MCF 10A (cell line): ENCODE measurements at regions not wholly inside any gene's neighbourhood (a gene's known extent, or its start where the extent isn't known, plus 50 kb on each side); places are given as distances from the start of the nearest gene placed in this dataset.

Experiments used
- BruUV-seq: library from RNA; stranded (reverse); fragments of 400-500 nt; replicated peaks from 2 replicates; lab custom pipeline; 2021; lab: Mats Ljungman, UMichigan
- CTCF ChIA-PET: fragments of 300-600 bp; sonication (Branson Sonifier 250); formaldehyde crosslinking; extraction: SDS; loops from one replicate; lab custom pipeline; 2021; ENCODE audit warnings: antibody characterized with exemption, inconsistent platforms; lab: Yijun Ruan, JAX
- POLR2A ChIA-PET: fragments of 300-600, 350-650 bp; sonication (Branson Sonifier 250); formaldehyde crosslinking; extraction: SDS; loops from one replicate; lab custom pipeline; 2020; ENCODE audit warnings: antibody characterized with exemption, inconsistent platforms; lab: Yijun Ruan, JAX
- DNase-seq: peaks from one replicate; pipeline ENCODE4 v3.0.0-alpha.2; 2018; ENCODE audit not compliant: unreplicated experiment
- H3K27ac Mint-ChIP-seq: one replicate; pipeline ENCODE4 v1.8.0; 2022; ENCODE audit warnings: mild to moderate bottlenecking, low read depth, mixed read lengths; ENCODE audit not compliant: unreplicated experiment
- H3K27me3 Mint-ChIP-seq: one replicate; pipeline ENCODE4 v1.8.0; 2022; ENCODE audit warnings: mixed read lengths; ENCODE audit not compliant: insufficient read depth, unreplicated experiment
- H3K36me3 Mint-ChIP-seq: one replicate; pipeline ENCODE4 v1.8.0; 2022; ENCODE audit warnings: mild to moderate bottlenecking, moderate library complexity, mixed read lengths; ENCODE audit not compliant: insufficient read depth, unreplicated experiment
- H3K4me1 Mint-ChIP-seq: one replicate; pipeline ENCODE4 v1.8.0; 2022; ENCODE audit warnings: mixed read lengths; ENCODE audit not compliant: insufficient read depth, unreplicated experiment
- H3K4me3 Mint-ChIP-seq: one replicate; pipeline ENCODE4 v1.8.0; 2022; ENCODE audit warnings: mild to moderate bottlenecking, moderate library complexity, mixed read lengths; ENCODE audit not compliant: unreplicated experiment
- H3K9me3 Mint-ChIP-seq: one replicate; pipeline ENCODE4 v1.8.0; 2022; ENCODE audit warnings: mixed read lengths; ENCODE audit not compliant: unreplicated experiment
- CTCF ChIP-seq: fragments of 200-600 bp; IDR thresholded peaks from one replicate; pipeline ENCODE4 v1.8.0; 2022; ENCODE audit warnings: antibody characterized with exemption, mild to moderate bottlenecking; ENCODE audit not compliant: unreplicated experiment
- intact Hi-C: fragments of 100-400 bp; cut with micrococcal nuclease; formaldehyde crosslinking; loops from 2 replicates; pipeline ENCODE4 v1.14.1; 2022

- TF ChIP-seq CTCF = no peak
- DNase-seq = no peak
- no peaks in the 10 kb centered on the region for H3K36me3 Mint-ChIP-seq
- H3K4me3 Mint-ChIP-seq = no peak overlapping the region
- no peak overlapping the region for H3K27ac Mint-ChIP-seq
- intact Hi-C loops = no loop called here
- ChIA-PET CTCF (no interaction called here), POLR2A (no interaction called here)
- no TSS peak for BruUV-seq
- H3K27me3 Mint-ChIP-seq = no peaks in the 10 kb centered on the region
- peaks cover 17% of the 10 kb centered on the region for H3K9me3 Mint-ChIP-seq
- no peaks in the 10 kb centered on the region for H3K4me1 Mint-ChIP-seq
These were observed 102.9 kb downstream of the LRRN1 start for GRCh38 chr3:3902161-3902560.

- Mint-ChIP-seq H3K4me1 (no peaks in the 10 kb centered on the region), H3K9me3 (peaks cover 3% of the 10 kb centered on the region), H3K36me3 (no peaks in the 10 kb centered on the region), H3K4me3 (no peak overlapping the region), H3K27ac (no peak overlapping the region), H3K27me3 (no peaks in the 10 kb centered on the region)
- BruUV-seq = no TSS peak
- intact Hi-C loops = no loop called here
- CTCF ChIA-PET = no interaction called here
- POLR2A ChIA-PET = no interaction called here
- no peak for DNase-seq
- TF ChIP-seq CTCF = no peak
These were observed 106.9 kb downstream of the LRRN1 start for GRCh38 chr3:3906171-3906570.

DNA sequence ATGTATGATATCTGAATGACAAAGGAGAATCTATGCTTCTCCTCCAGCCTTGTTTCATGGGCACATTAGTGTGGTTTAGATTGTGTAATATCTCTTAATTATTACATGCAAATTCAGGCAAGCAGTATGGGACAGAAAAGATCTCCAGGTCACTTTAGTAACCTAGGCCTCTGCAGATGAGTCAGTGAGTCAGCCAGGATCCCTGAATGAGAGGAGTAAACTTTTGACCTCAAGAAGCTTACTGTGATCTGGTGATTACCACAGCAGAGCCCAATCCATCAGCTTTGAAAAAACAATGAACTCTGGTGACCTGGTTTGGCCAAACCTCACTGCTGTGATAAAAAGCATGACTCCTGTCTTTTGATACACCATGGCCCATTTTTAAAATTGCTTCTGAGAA is 107.8 kb downstream of the LRRN1 start:
- Mint-ChIP-seq H3K27ac (no peak overlapping the region), H3K4me1 (no peaks in the 10 kb centered on the region), H3K9me3 (no peaks in the 10 kb centered on the region), H3K4me3 (no peak overlapping the region), H3K36me3 (no peaks in the 10 kb centered on the region), H3K27me3 (no peaks in the 10 kb centered on the region)
- POLR2A ChIA-PET = no interaction called here
- intact Hi-C loops = no loop called here
- CTCF ChIA-PET = interaction anchor here (0.5 kb wide), 1 partner anchor 574 kb away, joined by 3 read pairs; no protein-coding TSS in a partner anchor
- DNase-seq = peak; percentile 9
- no TSS peak for BruUV-seq
- no peak for TF ChIP-seq CTCF

GRCh38 chr3:3918763-3919162 is 119.5 kb downstream of the LRRN1 start:
- Mint-ChIP-seq H3K9me3 (peaks cover 8% of the 10 kb centered on the region), H3K4me3 (no peak overlapping the region), H3K4me1 (no peaks in the 10 kb centered on the region), H3K27me3 (no peaks in the 10 kb centered on the region), H3K36me3 (no peaks in the 10 kb centered on the region), H3K27ac (no peak overlapping the region)
- intact Hi-C loops = no loop called here
- no peak for DNase-seq
- ChIA-PET CTCF (no interaction called here), POLR2A (no interaction called here)
- no peak for TF ChIP-seq CTCF
- no TSS peak for BruUV-seq
